D721Med (cell line): ENCODE measurements at regions not wholly inside any gene's neighbourhood (a gene's known extent, or its start where the extent isn't known, plus 50 kb on each side); places are given as distances from the start of the nearest gene placed in this dataset.

Experiments
- DNase-seq: peaks from one replicate; pipeline ENCODE4 v3.0.0; 2011; ENCODE audit warnings: low spot score; ENCODE audit not compliant: insufficient read length
- FAIRE-seq: peaks from 2 replicates; lab custom pipeline; 2011; peaks lifted over from hg19 to GRCh38; lab: Jason Lieb, UNC
- CTCF ChIP-seq: IDR thresholded peaks from 2 replicates; pipeline ENCODE4 v1.5.1; 2012; ENCODE audit warnings: mild to moderate bottlenecking, control low read depth; ENCODE audit not compliant: insufficient read depth; ENCODE audit errors: missing control alignments

- FAIRE-seq, result no peak
- no peak for TF ChIP-seq CTCF
- DNase-seq, result no peak
Measured at GRCh38 chr5:24854350-24854749, 209.6 kb upstream of the CDH10 start.

GRCh38 chr5:24850926-24851486, 206.2 kb upstream of the CDH10 start:
- FAIRE-seq, result no peak
- DNase-seq, result no peak
- TF ChIP-seq CTCF, result no peak

DNA sequence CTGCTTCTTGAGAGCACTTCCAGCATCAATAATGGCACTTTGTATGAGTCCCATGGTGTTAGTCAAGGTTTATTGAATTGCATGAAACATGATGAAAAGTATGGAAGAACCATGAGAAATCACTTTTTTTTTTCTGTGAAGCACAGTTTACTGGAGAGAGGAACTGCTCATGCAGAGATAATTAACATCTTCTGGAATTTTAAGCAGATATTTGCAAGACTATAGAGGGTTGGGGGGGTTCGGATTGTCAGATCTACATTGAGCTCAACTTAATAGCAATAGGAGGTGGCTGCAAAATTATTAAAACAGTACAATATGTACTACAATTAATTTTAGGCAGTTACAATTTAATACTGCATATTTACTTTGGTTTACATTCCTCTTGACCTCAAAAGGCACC, 204.4 kb upstream of the CDH10 start:
- DNase-seq, result no peak
- TF ChIP-seq CTCF, result no peak
- FAIRE-seq, result no peak

- no peak for FAIRE-seq
- DNase-seq, result no peak
- TF ChIP-seq CTCF, result no peak
Measured at GRCh38 chr5:24831989-24832388, 187.2 kb upstream of the CDH10 start.

DNA sequence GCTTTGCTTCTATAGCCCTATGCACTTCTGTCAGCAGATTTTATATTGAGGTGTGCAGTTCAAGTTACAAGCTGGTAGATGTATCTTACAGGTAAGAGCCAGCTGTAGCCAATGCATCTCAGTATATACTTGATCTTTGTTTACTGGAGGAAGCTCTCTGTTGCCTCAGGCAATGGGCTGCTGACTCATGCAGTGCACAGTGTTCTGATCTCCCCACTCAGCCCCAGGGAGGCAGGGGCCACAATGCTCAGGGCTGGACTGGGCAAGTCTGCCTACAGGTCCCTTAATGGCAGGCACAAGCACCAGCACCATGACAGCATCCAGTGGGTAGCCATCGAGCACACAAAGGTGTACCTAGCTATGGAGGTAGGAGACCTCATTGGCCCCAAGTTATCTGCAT, 178.8 kb upstream of the CDH10 start:
- DNase-seq (no peak), FAIRE-seq (no peak)
- TF ChIP-seq CTCF, result no peak

GRCh38 chr5:24819841-24820240, 175.1 kb upstream of the CDH10 start:
- no peak for FAIRE-seq
- TF ChIP-seq CTCF, result no peak
- no peak for DNase-seq

- DNase-seq (no peak), FAIRE-seq (no peak)
- no peak for TF ChIP-seq CTCF
Measured at GRCh38 chr5:24817966-24818365, 173.2 kb upstream of the CDH10 start.
